Common myeloid progenitor, CD34-positive (primary cell): ENCODE measurements at regions not wholly inside any gene's neighbourhood (a gene's known extent, or its start where the extent isn't known, plus 50 kb on each side); places are given as distances from the start of the nearest gene placed in this dataset.

Experiments used
- CTCF ChIA-PET: fragments of 350-600 bp; sonication (Branson Sonifier 250); formaldehyde crosslinking; loops from one replicate; lab custom pipeline; 2021; ENCODE audit warnings: antibody characterized with exemption; lab: Charles Lee
- POLR2A ChIA-PET: fragments of 350-600 bp; sonication (Branson Sonifier 250); formaldehyde crosslinking; loops from one replicate; lab custom pipeline; 2021; ENCODE audit warnings: antibody characterized with exemption; lab: Charles Lee
- DNase-seq, 3 donors: peaks; one replicate each; pipeline versions ENCODE4 v3.0.0 to v3.0.0-alpha.2; 2013
- H3K27ac ChIP-seq, 2 experiments: 1 replicate in 1 of 2; 2 replicates in 1 of 2; pipeline ENCODE4 v1.7.0; 2013; ENCODE audit warnings: inconsistent platforms in 2 of 2, low read length in 2 of 2, mild to moderate bottlenecking in 2 of 2, low read depth in 1 of 2, moderate library complexity in 1 of 2; ENCODE audit not compliant: severe bottlenecking in 2 of 2, insufficient read depth in 1 of 2, poor library complexity in 1 of 2
- H3K27me3 ChIP-seq, 5 experiments: replicated peaks in 2 of 5; 1 replicate in 3 of 5; 2 replicates in 2 of 5; pipeline versions ENCODE4 v1.6.1 to v1.7.0; 2013; ENCODE audit warnings: low read length in 4 of 5, mild to moderate bottlenecking in 2 of 5, moderate library complexity in 2 of 5, inconsistent platforms in 1 of 5; ENCODE audit not compliant: insufficient read depth in 5 of 5, control insufficient read depth in 4 of 5
- H3K36me3 ChIP-seq, 4 experiments: 1 replicate in 2 of 4; 2 replicates in 2 of 4; pipeline versions ENCODE4 v1.6.1 to v1.7.0; 2013; ENCODE audit warnings: low read length in 3 of 4, control low read depth in 1 of 4, mild to moderate bottlenecking in 1 of 4; ENCODE audit not compliant: control insufficient read depth in 4 of 4, insufficient read depth in 4 of 4
- H3K4me1 ChIP-seq, 4 experiments: 1 replicate in 3 of 4; 2 replicates in 1 of 4; pipeline versions ENCODE4 v1.6.1 to v1.7.1; 2013; ENCODE audit warnings: low read length in 3 of 4, mild to moderate bottlenecking in 3 of 4, control low read depth in 1 of 4, inconsistent platforms in 1 of 4, moderate library complexity in 1 of 4; ENCODE audit not compliant: control insufficient read depth in 4 of 4, insufficient read depth in 4 of 4; ENCODE audit errors: control extremely low read depth in 1 of 4
- H3K4me3 ChIP-seq, 7 experiments: 1 replicate in 4 of 7; 2 replicates in 3 of 7; pipeline versions ENCODE4 v1.5.1 to v1.7.0; 2013; ENCODE audit warnings: mild to moderate bottlenecking in 7 of 7, low read length in 6 of 7, moderate library complexity in 6 of 7, inconsistent platforms in 2 of 7, low read depth in 2 of 7, control low read depth in 1 of 7; ENCODE audit not compliant: insufficient read depth in 4 of 7, control insufficient read depth in 1 of 7; ENCODE audit errors: extremely low read depth in 1 of 7
- H3K9me3 ChIP-seq, 5 experiments: 1 replicate in 4 of 5; 2 replicates in 1 of 5; pipeline versions ENCODE4 v1.6.1 to v1.7.1; 2013; ENCODE audit warnings: low read length in 4 of 5, mild to moderate bottlenecking in 2 of 5, inconsistent platforms in 1 of 5, low read depth in 1 of 5, moderate library complexity in 1 of 5; ENCODE audit not compliant: control insufficient read depth in 4 of 5, insufficient read depth in 2 of 5; ENCODE audit errors: control extremely low read depth in 1 of 5
- WGBS: methylation state at CpG from one replicate; pipeline ENCODE4 v1.1.5; 2013; ENCODE audit not compliant: insufficient coverage; 5-methylcytosine and 5-hydroxymethylcytosine counted together

DNA sequence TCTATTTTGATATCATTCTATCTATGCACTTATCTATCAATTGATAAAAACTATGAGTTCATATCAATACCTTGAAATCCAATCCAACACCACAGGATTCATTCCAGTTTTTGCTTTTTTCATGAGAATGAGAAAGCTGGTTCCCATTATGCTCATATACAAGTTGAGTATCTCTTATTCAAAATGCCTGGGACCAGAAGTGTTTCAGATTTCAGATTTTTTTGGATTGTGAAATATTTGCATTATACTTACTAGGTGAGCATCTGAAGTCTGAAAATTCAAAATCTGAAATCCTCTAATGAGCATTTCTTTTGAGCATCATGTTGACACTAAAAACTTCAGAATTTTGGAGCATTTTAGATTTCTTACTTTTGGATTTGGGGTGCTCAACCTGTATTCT lies 67.8 kb upstream of the DCBLD2 start:
- DNase-seq, result no peak
- Histone ChIP-seq H3K9me3 (no peaks in the 10 kb centered on the region), H3K4me1 (no peaks in the 10 kb centered on the region), H3K36me3 (no peaks in the 10 kb centered on the region), H3K4me3 (no peak overlapping the region), H3K27ac (no peak overlapping the region), H3K27me3 (no peaks in the 10 kb centered on the region)
- POLR2A ChIA-PET, result no interaction called here
- CTCF ChIA-PET, result no interaction called here

DNA sequence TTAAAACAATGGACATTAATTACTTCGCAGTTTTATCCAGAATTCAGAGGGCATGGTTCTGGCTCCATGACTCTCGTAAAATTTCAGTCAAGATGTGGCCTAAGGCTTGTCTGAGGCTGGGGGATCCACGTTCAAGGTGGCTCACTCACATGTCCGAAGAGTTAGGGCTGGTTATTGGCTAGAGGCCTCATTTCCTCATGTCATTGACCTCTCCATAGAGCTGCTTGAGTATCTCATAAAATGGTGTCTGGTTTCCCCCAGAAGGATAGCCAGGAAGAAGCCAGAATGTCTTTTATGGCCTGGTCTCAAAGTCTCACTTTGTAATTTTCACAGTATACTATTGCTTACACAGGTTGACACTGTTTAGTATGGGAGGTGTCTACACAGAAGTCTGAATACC lies 67.3 kb upstream of the DCBLD2 start:
- Histone ChIP-seq H3K4me3 (no peak overlapping the region), H3K9me3 (no peaks in the 10 kb centered on the region), H3K4me1 (no peaks in the 10 kb centered on the region), H3K36me3 (no peaks in the 10 kb centered on the region), H3K27ac (no peak overlapping the region), H3K27me3 (no peaks in the 10 kb centered on the region)
- ChIA-PET CTCF (no interaction called here), POLR2A (no interaction called here)
- 88% methylated on average over 4 of the region's 4 CpGs for WGBS
- DNase-seq, result no peak

DNA sequence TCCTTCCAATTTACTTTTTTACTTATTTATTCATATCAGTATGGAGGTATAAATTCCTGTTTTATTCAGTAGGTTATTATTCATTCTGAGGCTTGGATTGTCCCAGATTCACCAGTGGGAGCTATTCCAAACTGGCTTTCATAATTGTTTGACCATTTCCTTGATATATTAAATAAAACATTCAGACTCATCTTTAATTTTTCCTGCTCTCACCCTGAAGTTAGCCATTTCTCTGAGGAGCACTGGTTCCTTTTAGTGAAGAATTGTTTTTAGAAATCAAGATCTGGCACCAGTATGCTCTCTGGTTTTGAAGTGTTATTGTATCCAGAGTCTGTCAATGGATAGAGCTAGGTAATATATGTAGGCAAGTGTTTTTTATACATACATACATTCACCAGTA lies 66.9 kb upstream of the DCBLD2 start:
- H3K4me3 ChIP-seq, result no peak overlapping the region
- CTCF ChIA-PET, result no interaction called here
- no peak for DNase-seq
- no peaks in the 10 kb centered on the region for H3K4me1 ChIP-seq
- no peak overlapping the region for H3K27ac ChIP-seq
- no peaks in the 10 kb centered on the region for H3K36me3 ChIP-seq
- H3K27me3 ChIP-seq, result no peaks in the 10 kb centered on the region
- no peaks in the 10 kb centered on the region for H3K9me3 ChIP-seq
- POLR2A ChIA-PET, result no interaction called here

DNA sequence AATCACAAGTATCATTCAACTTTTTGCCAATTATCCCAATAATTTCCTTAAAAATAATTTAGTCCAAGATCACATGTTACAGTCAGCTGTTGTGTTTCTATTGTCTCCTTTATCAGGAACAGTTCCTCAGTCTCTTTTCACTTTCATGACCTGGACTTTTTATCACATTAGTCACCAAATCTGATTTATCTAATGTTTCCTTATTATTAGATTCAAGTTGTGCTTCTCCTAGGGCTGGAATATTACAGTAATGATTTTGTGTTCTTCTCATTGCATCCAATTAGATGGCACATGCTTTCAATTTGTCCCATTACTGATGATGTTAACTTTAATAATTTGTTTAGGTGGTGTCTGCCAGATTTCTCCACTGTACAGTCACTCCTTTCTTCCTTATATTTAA lies 66.3 kb upstream of the DCBLD2 start:
- no peaks in the 10 kb centered on the region for H3K36me3 ChIP-seq
- no peak for DNase-seq
- no peaks in the 10 kb centered on the region for H3K9me3 ChIP-seq
- H3K27me3 ChIP-seq, result no peaks in the 10 kb centered on the region
- H3K4me1 ChIP-seq, result no peaks in the 10 kb centered on the region
- H3K27ac ChIP-seq, result no peak overlapping the region
- ChIA-PET POLR2A (interaction anchor here (0.7 kb wide), 1 partner anchor 9 kb away, joined by 3 read pairs; no protein-coding TSS in a partner anchor), CTCF (no interaction called here)
- H3K4me3 ChIP-seq, result no peak overlapping the region

DNA sequence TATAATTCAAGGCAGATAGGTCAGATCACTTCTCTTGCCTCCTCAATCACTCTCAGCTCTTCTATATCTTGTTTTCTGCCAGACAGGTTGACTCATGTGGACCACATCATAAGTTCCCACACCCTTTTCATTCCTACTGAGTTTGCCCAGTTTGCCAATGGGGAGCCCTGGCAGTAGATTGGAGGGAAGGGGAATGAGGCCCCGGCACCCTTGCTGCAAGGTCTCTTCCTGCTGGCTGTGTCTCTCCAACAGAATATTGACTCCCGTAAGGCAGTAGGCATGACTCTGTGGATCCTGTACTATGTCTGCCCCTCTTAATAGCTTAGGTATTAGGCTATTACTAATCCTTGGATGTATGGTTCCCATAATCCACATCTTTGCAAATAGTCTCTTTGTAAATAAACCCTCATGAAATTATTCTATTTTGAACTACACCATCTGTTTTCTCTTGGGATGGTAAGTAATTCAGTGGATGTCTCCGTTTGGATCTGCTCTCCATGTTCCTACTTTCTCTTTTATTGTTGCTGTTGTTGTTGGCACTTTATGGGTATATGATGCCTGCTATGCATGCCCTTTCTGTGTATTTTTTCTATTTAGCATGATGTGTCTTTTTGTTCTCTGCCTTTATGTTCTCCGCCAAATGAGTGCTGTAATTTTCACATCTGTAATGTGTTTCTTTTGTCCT lies 65.5 kb upstream of the DCBLD2 start:
- Histone ChIP-seq H3K36me3 (no peaks in the 10 kb centered on the region), H3K4me1 (no peaks in the 10 kb centered on the region), H3K9me3 (no peaks in the 10 kb centered on the region), H3K27me3 (no peaks in the 10 kb centered on the region), H3K27ac (no peak overlapping the region), H3K4me3 (no peak overlapping the region)
- POLR2A ChIA-PET, result interaction anchor here (0.7 kb wide), 1 partner anchor 8 kb away, joined by 3 read pairs; no protein-coding TSS in a partner anchor
- CTCF ChIA-PET, result no interaction called here
- DNase-seq, result no peak
- no CpG with 5 or more reads among the region's 4 CpGs for WGBS

DNA sequence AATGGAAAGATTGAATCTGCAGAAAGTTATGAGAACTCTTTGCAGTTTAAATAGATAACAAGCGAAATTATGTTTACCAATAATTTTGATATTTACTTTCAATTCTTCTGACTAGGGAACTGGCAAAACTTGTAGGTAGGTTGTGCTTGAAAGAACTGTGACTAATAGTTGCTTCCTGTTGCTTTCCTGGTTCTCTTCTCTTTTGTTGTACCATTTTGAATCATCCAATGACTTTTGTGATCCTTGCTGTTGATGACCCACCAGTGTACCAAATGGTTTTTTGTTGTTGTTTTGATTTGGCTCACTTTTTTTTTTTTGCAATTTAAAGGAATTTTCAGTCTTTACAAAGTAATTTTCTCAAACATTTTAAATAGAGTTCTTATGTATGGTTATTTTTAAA lies 64.9 kb upstream of the DCBLD2 start:
- POLR2A ChIA-PET, result no interaction called here
- H3K9me3 ChIP-seq, result no peaks in the 10 kb centered on the region
- no CpG with 5 or more reads among the region's 1 CpG for WGBS
- H3K4me3 ChIP-seq, result no peak overlapping the region
- CTCF ChIA-PET, result no interaction called here
- no peak overlapping the region for H3K27ac ChIP-seq
- no peaks in the 10 kb centered on the region for H3K4me1 ChIP-seq
- no peaks in the 10 kb centered on the region for H3K27me3 ChIP-seq
- no peak for DNase-seq
- H3K36me3 ChIP-seq, result no peaks in the 10 kb centered on the region

DNA sequence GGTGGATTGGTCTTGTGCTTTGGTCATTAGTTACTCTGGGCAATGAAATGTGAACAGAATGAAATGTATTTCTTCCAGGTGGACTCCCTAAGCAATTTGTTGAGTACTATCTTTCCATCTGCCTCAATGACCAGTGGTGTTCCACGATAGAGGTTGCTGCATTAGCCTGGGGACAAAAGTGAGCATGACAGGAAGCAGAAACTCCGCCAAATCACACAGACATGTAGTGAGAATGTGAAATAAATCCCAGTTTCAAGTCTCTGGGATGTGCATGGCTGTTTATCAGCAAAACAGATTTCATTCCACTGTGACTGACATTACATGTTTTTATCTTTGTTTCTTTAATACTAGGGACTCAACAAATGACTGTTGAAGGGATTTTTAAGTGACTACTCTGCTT lies 63.3 kb upstream of the DCBLD2 start:
- no peaks in the 10 kb centered on the region for H3K4me1 ChIP-seq
- CTCF ChIA-PET, result no interaction called here

More for the DNA sequence above, 63.3 kb upstream of the DCBLD2 start:
- POLR2A ChIA-PET, result no interaction called here
- Histone ChIP-seq H3K27ac (no peak overlapping the region), H3K36me3 (no peaks in the 10 kb centered on the region), H3K4me3 (no peak overlapping the region), H3K27me3 (peaks cover 0 to 1% (median 0%) of the 10 kb centered on the region in 5 experiments), H3K9me3 (no peaks in the 10 kb centered on the region)
- no peak for DNase-seq
- 94% methylated on average over 2 of the region's 2 CpGs for WGBS
